ENCODE measurements at regions not wholly inside any gene's neighbourhood (a gene's known extent, or its start where the extent isn't known, plus 50 kb on each side); places are given as distances from the start of the nearest gene placed in this dataset.

DNA sequence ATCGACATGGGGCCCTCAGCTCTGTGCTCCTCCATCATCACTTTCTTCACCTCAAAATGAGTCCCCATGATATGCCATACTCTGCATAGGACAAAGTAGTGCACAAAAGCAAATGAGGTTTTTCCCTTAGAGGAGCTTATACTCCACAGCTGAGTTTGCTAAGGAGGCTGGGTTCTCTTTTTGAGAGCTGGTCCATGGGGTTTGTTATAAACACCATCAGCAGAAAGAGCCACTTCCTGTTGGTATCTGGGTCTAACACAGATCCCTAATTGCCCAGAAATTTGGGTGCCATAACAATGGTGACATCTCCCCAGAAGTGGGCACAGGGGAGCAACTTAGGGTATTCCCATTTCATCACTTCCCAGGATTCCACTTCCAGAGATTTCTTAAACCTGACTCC, 395.7 kb downstream of the FOXO1 start:
- TF ChIP-seq, protein P1, sequence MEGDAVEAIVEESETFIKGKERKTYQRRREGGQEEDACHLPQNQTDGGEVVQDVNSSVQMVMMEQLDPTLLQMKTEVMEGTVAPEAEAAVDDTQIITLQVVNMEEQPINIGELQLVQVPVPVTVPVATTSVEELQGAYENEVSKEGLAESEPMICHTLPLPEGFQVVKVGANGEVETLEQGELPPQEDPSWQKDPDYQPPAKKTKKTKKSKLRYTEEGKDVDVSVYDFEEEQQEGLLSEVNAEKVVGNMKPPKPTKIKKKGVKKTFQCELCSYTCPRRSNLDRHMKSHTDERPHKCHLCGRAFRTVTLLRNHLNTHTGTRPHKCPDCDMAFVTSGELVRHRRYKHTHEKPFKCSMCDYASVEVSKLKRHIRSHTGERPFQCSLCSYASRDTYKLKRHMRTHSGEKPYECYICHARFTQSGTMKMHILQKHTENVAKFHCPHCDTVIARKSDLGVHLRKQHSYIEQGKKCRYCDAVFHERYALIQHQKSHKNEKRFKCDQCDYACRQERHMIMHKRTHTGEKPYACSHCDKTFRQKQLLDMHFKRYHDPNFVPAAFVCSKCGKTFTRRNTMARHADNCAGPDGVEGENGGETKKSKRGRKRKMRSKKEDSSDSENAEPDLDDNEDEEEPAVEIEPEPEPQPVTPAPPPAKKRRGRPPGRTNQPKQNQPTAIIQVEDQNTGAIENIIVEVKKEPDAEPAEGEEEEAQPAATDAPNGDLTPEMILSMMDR (IDR thresholded peaks at IDR 0.05) = no peak
- no peak for TF ChIP-seq POLR2A (IDR thresholded peaks at IDR 0.05)

Measured in right lobe of liver (tissue), 4 donors.